Epithelial cell of proximal tubule (primary cell): ENCODE measurements at regions not wholly inside any gene's neighbourhood (a gene's known extent, or its start where the extent isn't known, plus 50 kb on each side); places are given as distances from the start of the nearest gene placed in this dataset.

Experiments used
- DNase-seq: peaks from one replicate; pipeline ENCODE4 v3.0.0-alpha.2; 2011; ENCODE audit warnings: low read depth
- H3K4me3 ChIP-seq: 2 replicates; pipeline ENCODE4 v1.5.1; 2011; ENCODE audit warnings: low read depth, mild to moderate bottlenecking, low read length
- TF ChIP-seq, protein P1 (sequence below): conservative IDR thresholded peaks from 2 replicates; pipeline ENCODE4 v1.5.1; 2012; ENCODE audit warnings: low read depth, mild to moderate bottlenecking, low read length

DNA sequence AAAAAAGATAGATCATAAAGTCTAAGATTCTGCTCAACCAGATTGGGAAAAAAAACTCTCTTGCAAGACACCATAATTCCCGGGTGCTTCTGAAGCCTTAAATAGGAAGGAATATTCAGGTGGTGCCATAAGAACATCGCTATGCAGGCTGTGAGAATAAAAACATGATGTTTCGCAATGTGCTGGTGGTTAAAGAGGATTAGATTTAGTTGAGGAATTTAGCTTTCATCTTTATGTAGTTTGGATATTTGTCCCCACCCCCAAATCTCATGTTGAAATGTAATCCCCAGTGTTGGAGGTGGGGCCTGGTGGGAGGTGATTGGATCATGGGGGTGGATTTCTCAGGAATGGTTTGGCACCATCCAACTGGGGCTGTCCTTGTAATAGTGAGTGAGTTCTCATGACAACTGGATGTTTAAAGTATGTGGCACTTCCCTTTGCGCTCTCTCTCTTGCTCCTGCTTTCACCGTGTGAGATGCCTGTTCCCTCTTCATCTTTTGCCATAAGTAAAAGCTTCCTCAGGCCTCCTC is 132.2 kb downstream of the AKAIN1 start:
- no peak for DNase-seq
- TF ChIP-seq, protein P1, sequence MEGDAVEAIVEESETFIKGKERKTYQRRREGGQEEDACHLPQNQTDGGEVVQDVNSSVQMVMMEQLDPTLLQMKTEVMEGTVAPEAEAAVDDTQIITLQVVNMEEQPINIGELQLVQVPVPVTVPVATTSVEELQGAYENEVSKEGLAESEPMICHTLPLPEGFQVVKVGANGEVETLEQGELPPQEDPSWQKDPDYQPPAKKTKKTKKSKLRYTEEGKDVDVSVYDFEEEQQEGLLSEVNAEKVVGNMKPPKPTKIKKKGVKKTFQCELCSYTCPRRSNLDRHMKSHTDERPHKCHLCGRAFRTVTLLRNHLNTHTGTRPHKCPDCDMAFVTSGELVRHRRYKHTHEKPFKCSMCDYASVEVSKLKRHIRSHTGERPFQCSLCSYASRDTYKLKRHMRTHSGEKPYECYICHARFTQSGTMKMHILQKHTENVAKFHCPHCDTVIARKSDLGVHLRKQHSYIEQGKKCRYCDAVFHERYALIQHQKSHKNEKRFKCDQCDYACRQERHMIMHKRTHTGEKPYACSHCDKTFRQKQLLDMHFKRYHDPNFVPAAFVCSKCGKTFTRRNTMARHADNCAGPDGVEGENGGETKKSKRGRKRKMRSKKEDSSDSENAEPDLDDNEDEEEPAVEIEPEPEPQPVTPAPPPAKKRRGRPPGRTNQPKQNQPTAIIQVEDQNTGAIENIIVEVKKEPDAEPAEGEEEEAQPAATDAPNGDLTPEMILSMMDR, result no peak
- H3K4me3 ChIP-seq, result no peak overlapping the region

DNA sequence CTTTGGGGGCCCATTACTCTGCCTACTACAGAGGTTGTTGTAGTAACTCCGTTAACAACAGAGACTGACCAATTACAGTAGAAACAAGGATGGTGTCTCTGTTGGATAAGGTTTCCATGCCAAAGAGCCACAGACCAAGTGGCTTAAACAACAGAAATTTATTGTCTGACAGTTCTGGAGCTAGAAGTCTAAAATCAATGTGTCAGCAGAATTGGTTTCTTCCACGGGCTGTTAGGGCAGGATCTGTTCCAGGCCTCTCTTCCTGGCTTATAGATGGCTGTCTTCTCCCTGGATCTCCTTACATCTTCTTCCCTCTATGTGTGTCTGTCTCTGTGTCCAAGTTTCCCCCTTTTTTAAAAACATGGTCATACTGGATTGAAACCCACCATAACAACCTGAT is 135.3 kb downstream of the AKAIN1 start:
- no peak for DNase-seq
- no peak overlapping the region for H3K4me3 ChIP-seq
- TF ChIP-seq, protein P1, result no peak

DNA sequence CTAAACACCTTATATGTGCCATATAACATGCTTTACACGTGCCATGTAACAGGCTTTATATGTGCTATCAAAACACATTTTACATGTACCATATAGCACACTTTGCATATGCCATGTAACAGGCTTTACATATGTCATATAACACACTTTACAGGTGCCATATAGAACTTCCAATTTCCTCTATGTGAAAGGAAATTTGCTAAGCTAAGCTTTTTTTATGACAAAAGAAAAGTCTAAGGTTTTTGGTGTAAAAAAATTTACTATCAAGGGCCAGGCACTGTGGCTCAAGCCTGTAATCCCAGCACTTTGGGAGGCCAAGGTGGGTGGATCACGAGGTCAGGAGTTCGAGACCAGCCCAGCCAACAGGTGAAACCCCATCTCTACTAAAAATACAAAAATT is 136.5 kb downstream of the AKAIN1 start:
- no peak overlapping the region for H3K4me3 ChIP-seq
- DNase-seq, result no peak
- TF ChIP-seq, protein P1, result no peak

DNA sequence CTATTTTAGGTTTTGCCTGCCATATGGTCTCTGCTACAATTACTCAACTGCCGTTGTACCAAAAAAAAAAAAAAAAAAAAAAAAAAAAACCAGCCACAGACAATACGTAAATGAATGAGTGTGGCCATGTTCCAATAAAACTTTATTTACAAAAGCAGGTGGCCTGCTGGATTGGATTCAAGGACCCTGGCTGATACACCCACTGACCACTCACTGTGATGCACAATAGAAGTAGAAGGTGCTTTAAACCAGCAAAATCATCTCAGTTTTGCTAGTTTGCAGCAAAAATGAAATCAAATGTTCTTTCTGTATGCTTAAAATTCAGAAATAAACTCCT is 137.4 kb downstream of the AKAIN1 start:
- DNase-seq, result no peak
- no peak overlapping the region for H3K4me3 ChIP-seq
- TF ChIP-seq, protein P1, result no peak

DNA sequence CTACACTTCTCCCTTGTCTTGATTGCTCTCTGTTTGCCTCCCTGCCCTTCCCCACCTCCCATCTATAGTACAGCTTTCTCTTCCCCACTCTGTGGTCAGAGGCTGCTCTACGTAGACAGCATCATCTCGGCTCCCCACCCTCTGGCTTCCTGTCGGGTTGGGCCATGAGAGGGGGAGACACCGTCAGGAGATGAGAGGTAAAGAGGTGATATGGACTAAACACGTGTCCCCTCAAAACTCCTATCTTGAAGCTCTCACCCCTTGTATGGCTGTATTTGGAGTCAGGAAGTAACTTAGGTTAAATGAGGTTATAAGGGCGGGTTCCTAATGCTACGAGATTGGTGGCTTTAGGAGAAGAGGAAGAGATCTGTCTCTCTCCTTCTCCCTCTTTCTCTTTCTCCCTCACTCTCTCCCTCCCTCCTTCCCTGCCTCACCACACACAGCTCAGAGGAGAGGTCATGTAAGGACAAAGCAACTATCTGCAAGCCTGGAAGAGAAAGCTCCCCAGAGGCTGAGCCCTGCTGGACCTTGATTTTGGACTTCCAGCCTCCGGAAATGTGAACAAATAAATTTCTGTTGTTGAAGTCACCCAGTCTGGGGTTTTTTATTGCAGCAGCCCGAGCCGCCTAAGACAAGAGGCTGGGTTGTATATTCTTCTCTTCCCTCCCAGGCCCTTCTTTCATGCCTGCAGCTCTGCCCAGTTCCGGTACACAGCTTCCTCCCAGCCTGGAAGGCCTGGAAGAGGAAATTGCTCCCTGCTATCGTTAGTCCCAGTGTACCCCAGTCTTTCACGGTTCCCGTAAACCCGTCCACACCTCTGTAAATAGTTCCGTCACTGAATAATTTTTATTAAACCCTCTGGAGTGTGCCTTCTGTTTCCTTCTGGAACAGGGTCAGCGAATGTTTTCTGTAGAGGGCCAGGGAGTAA is 138.0 kb downstream of the AKAIN1 start:
- TF ChIP-seq, protein P1, result no peak
- H3K4me3 ChIP-seq, result no peak overlapping the region
- DNase-seq, result no peak

DNA sequence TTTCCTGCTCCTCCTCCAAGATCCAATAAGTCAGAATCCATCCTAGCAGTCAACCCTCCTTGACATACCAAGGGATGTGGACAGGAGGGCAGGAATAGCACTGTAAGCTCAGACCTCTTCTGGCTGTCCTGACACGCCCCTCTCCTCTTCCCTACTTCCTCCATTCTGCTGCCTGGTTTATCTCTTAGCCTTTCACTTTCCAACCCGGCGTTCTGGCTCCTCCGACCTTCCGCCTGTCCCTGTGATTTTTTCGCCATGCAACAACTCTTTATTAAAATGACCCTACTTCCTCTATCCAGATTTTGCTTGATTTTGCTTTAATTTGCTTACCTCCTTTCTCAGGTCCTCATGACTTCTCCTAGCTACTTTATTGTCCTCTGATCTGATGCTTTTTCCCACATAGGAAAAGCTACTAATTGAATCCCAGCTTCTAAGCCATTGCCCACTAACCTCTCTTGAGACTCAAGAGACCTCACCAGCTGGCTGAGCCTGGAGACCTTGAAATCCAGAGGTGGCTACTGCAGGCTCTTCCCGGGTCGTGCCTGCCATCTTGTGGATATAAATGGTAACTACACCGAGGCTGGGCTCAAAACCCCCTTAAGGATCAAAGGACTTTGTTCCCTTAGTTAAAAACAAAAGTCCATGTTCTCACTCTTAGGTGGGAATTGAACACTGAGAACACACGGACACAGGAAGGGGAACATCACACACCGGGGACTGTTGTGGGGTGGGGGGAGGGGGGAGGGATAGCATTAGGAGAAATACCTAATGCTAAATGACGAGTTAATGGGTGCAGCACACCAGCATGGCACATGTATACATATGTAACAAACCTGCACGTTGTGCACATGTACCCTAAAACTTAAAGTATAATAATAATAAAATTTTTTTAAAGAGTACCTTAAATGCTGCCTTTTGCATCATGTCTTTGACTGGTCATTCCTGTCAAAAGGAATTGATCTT is 139.4 kb downstream of the AKAIN1 start:
- H3K4me3 ChIP-seq, result no peak overlapping the region
- DNase-seq, result no peak
- TF ChIP-seq, protein P1, result peak; percentile 80
